ENCODE measurements at regions not wholly inside any gene's neighbourhood (a gene's known extent, or its start where the extent isn't known, plus 50 kb on each side); places are given as distances from the start of the nearest gene placed in this dataset.
"Not testable (repeated sequence)": the region's sequence is repeated elsewhere in the genome, so short reads cannot be mapped to it uniquely, and the experiment has no call there.

DNA sequence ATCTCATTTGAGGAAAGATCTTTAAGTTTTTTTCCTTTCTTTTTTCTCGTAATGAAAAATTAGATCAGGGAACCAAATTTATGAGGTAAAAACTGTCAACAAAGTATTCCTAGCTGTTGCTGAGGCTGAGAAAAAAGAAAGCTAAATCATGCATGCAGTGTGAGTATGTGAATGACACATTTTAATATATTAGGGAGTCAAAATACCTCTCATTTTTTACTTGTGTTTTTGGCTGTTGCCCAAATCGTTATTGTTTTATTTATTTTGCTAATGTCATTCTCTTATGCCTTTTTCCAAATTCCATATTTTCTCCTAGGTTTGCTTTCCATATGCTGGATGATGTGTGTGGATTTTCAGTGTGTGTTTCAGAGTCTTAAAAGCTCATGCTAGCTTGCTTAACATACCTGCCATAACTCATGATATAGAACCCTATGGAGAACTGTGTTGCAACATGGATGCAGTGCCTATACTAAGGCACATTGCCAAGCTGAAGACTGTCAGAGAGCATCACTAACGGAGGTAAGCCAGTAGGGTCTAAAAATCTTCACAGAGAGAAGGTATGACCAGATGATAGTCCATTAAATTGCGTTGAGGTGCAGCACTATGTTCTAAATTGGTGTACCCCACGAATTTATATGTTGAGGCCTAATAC is 629.5 kb upstream of the KCNMB2 start:
- Histone ChIP-seq H3K27ac (no peak overlapping the region), H3K36me3 (ENCODE audit: insufficient read depth, low read length) (no peaks in the 10 kb centered on the region), H3K4me3 (no peak overlapping the region), H3K9ac (ENCODE audit: insufficient read length) (no peak overlapping the region), H3K9me3 (ENCODE audit: low read depth, low read length) (no peaks in the 10 kb centered on the region)
- TF ChIP-seq FOXP2 (optimal IDR thresholded peaks at IDR 0.05; ENCODE audit: control extremely low read depth, extremely low read length, insufficient read depth) = no peak
- TF ChIP-seq POLR2AphosphoS5 (IDR thresholded peaks at IDR 0.05; ENCODE audit: borderline replicate concordance, low read depth, low read length) = no peak
- no peak for TF ChIP-seq EZH2 (IDR thresholded peaks at IDR 0.05)
- no peak for DNase-seq (ENCODE audit: low read depth, low spot score)

DNA sequence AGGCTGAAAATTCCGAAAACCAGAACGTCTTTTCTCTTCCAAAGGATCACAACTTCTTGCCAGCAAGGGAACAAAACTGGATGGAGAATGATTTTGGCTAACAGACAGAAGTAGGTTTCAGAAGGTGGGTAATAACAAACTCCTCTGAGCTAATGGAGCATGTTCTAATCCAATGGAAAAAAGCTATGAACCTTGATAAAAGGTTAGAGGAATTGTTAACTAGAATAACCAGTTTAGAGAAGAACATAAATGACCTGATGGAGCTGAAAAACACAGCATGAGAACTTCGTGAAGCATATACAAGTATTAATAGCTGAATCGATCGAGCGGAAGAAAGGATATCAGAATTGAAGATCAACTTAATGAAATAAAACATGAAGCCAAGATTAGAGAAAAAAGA is 626.7 kb upstream of the KCNMB2 start:
- DNase-seq (ENCODE audit: low read depth, low spot score); H3K9ac ChIP-seq (ENCODE audit: insufficient read length); H3K4me3 ChIP-seq; H3K9me3 ChIP-seq (ENCODE audit: low read depth, low read length); H3K27ac ChIP-seq; H3K36me3 ChIP-seq (ENCODE audit: insufficient read depth, low read length): not testable (repeated sequence)

DNA sequence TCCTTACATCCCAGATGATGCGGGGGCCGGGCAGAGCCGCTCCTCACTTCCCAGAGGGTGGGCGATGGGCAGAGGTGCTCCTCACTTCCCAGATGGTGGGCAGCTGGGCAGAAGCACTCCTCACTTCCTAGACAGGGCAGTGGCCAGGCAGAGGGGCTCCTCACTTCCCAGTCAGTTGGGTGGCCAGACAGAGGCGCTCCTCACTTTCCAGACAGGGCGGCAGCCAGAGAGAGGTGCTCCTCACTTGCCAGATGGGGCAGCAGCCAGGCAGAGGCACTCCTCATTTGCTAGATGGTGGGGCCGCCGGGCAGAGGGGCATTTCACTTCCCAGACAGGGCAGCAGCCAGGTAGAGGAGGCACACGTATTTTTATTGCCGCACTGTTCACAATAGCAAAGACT is 622.0 kb upstream of the KCNMB2 start:
- H3K9ac ChIP-seq (ENCODE audit: insufficient read length) = no peak overlapping the region
- no peak for DNase-seq (ENCODE audit: low read depth, low spot score)
- no peak for TF ChIP-seq EZH2 (IDR thresholded peaks at IDR 0.05)
- TF ChIP-seq POLR2AphosphoS5 (IDR thresholded peaks at IDR 0.05; ENCODE audit: borderline replicate concordance, low read depth, low read length) = no peak
- TF ChIP-seq FOXP2 (optimal IDR thresholded peaks at IDR 0.05; ENCODE audit: control extremely low read depth, extremely low read length, insufficient read depth) = no peak
- H3K4me3 ChIP-seq = no peak overlapping the region
- no peaks in the 10 kb centered on the region for H3K9me3 ChIP-seq (ENCODE audit: low read depth, low read length)
- H3K36me3 ChIP-seq (ENCODE audit: insufficient read depth, low read length) = no peaks in the 10 kb centered on the region
- H3K27ac ChIP-seq = no peak overlapping the region

DNA sequence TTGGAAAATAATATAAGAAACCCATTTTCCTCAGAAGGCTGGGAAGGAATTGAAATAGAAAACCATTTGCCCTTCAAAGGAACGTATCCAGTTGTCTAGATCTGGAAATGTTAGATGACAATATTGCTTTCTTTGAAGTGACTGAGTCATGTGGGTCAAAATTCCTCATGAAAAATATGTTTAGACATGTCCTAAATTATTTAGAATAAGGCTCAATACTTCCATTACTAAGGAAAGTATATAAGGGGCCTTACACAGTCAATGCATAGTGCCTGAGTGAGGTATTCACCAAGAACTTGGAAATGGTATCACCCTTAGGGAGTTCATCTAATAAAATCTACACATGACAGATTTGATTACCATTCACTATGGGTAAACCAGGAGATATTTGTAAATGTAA is 619.8 kb upstream of the KCNMB2 start:
- TF ChIP-seq POLR2AphosphoS5 (IDR thresholded peaks at IDR 0.05; ENCODE audit: borderline replicate concordance, low read depth, low read length) (no peak), FOXP2 (optimal IDR thresholded peaks at IDR 0.05; ENCODE audit: control extremely low read depth, extremely low read length, insufficient read depth) (no peak), EZH2 (IDR thresholded peaks at IDR 0.05) (no peak)
- H3K36me3 ChIP-seq (ENCODE audit: insufficient read depth, low read length) = no peaks in the 10 kb centered on the region

DNA sequence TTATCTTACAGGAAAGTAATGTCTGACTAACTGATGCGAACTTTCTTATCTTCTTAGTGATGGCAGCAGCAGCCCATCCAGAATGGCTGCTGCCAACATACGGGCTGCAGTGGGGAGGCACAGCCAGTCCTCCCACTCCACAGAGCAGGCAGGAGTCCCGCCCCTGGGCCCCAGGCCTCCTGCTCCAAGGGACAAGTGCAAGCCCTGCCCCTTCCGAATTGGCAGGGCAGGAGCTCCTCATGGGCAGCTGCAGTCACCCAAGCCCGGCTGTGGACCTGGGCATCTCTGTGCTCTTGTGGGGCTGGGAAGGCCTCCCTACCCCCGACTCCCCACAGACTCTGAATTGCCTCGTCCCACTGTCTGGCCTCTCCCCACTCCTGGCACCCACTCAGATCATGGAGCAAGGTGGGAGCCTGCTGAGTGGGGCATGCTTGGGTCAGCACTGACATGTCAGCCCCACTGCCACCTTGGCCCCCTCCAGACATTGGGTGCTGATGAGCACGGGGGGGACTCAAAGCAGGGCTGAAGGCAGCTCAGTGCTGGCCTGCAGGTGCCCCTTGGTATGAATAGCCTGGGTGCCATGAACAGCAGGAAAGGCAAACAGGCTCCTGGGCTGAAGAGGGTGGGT is 618.9 kb upstream of the KCNMB2 start:
- no peak for TF ChIP-seq FOXP2 (optimal IDR thresholded peaks at IDR 0.05; ENCODE audit: control extremely low read depth, extremely low read length, insufficient read depth)
- TF ChIP-seq EZH2 (IDR thresholded peaks at IDR 0.05) = no peak
- TF ChIP-seq POLR2AphosphoS5 (IDR thresholded peaks at IDR 0.05; ENCODE audit: borderline replicate concordance, low read depth, low read length) = no peak
- Histone ChIP-seq H3K4me3 (no peak overlapping the region), H3K9me3 (ENCODE audit: low read depth, low read length) (no peaks in the 10 kb centered on the region), H3K9ac (ENCODE audit: insufficient read length) (no peak overlapping the region), H3K36me3 (ENCODE audit: insufficient read depth, low read length) (no peaks in the 10 kb centered on the region), H3K27ac (no peak overlapping the region)
- no peak for DNase-seq (ENCODE audit: low read depth, low spot score)

More for the DNA sequence above, 619.8 kb upstream of the KCNMB2 start:
- Histone ChIP-seq H3K4me3 (no peak overlapping the region), H3K9me3 (ENCODE audit: low read depth, low read length) (no peaks in the 10 kb centered on the region), H3K27ac (no peak overlapping the region), H3K9ac (ENCODE audit: insufficient read length) (no peak overlapping the region)
- DNase-seq (ENCODE audit: low read depth, low spot score) = no peak

DNA sequence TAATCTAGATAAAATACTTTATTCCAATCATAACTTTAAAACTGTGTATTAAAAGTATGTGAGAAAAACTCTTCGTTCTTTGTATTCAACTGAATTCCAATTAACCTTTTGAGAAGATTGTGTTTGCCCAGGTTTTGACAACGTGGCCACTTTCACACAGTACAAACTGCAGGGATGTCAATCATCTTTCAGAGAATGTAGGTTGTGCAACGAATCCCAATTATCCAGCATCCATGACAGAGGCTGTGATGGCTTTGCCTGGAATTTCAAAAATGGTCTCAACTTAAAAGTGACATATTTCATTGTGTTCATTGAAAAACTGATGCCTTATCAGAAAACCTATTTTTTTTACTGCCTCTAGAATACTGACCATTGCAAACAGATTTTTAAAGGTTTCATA is 615.1 kb upstream of the KCNMB2 start:
- no peak for DNase-seq (ENCODE audit: low read depth, low spot score)
- TF ChIP-seq FOXP2 (optimal IDR thresholded peaks at IDR 0.05; ENCODE audit: control extremely low read depth, extremely low read length, insufficient read depth) (no peak), POLR2AphosphoS5 (IDR thresholded peaks at IDR 0.05; ENCODE audit: borderline replicate concordance, low read depth, low read length) (no peak), EZH2 (IDR thresholded peaks at IDR 0.05) (no peak)
- Histone ChIP-seq H3K4me3 (no peak overlapping the region), H3K27ac (no peak overlapping the region), H3K9me3 (ENCODE audit: low read depth, low read length) (peaks cover 3% of the 10 kb centered on the region; the same call in 1 of the 2 replicates), H3K36me3 (ENCODE audit: insufficient read depth, low read length) (no peaks in the 10 kb centered on the region), H3K9ac (ENCODE audit: insufficient read length) (no peak overlapping the region)

DNA sequence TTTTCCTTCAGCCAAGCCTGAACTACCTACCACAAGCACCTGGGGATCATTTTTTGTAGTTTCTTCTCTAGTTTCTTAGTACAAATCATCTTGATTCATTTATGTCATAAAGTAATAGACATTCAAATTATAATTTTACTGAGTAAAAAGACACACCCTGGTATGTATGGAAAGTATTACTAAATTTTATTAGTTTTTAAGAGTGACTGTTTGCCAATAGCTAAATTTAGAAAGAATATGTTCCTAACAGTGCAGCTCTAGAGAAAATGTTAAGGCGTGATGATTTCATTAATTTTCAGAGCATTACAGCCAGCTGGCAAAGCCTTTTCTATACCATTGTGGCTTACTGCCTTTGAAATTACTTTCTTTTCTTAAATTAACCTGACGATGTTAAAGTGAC is 612.0 kb upstream of the KCNMB2 start:
- DNase-seq (ENCODE audit: low read depth, low spot score) = no peak
- Histone ChIP-seq H3K9ac (ENCODE audit: insufficient read length) (no peak overlapping the region), H3K4me3 (no peak overlapping the region), H3K9me3 (ENCODE audit: low read depth, low read length) (peaks cover 3% of the 10 kb centered on the region; the same call in 1 of the 2 replicates), H3K36me3 (ENCODE audit: insufficient read depth, low read length) (no peaks in the 10 kb centered on the region), H3K27ac (peak overlapping the region; percentile 45; the same call in 1 of the 2 replicates)
- TF ChIP-seq EZH2 (IDR thresholded peaks at IDR 0.05) (no peak), FOXP2 (optimal IDR thresholded peaks at IDR 0.05; ENCODE audit: control extremely low read depth, extremely low read length, insufficient read depth) (no peak), POLR2AphosphoS5 (IDR thresholded peaks at IDR 0.05; ENCODE audit: borderline replicate concordance, low read depth, low read length) (no peak)

DNA sequence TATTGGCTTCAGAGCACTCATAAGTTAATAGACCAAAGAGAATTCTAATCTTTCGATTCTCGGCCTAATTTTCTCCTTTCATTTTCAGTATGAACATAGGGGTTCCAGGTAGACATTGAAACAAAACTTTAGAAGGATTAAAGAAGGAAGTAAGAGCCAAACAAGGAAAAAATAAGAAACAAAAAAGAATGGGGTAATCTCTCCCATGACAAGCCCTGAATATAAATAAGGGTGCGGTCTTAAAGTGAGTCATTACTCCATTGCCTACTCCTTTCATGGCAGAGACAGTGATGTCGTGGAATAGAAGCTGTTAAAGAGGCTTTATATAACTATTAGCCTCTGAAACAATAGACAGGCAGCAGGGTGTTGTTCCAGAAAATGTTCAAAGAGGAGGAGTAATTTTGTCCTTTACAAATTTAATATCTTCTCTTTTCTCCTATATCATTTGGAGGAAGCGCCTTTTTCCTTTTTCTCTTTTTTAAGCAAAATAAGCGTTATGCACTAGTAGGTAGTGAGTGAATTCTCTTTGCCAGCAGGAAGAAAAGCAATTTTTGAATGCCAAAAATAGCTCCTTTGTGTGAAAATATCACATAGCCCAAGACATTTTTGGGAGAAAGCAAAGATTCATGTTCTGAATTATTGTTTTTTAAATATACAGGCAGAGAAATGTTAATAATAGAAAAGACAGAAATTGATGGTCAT is 607.9 kb upstream of the KCNMB2 start:
- H3K9me3 ChIP-seq (ENCODE audit: low read depth, low read length) = peaks cover under 1% of the 10 kb centered on the region; the same call in 1 of the 2 replicates
- no peak overlapping the region for H3K4me3 ChIP-seq
- TF ChIP-seq EZH2 (IDR thresholded peaks at IDR 0.05) = no peak
- no peak for TF ChIP-seq POLR2AphosphoS5 (IDR thresholded peaks at IDR 0.05; ENCODE audit: borderline replicate concordance, low read depth, low read length)
- TF ChIP-seq FOXP2 (optimal IDR thresholded peaks at IDR 0.05; ENCODE audit: control extremely low read depth, extremely low read length, insufficient read depth) = no peak
- H3K9ac ChIP-seq (ENCODE audit: insufficient read length) = no peak overlapping the region
- H3K36me3 ChIP-seq (ENCODE audit: insufficient read depth, low read length) = no peaks in the 10 kb centered on the region
- H3K27ac ChIP-seq = no peak overlapping the region
- no peak for DNase-seq (ENCODE audit: low read depth, low spot score)

All from SK-N-MC (cell line).